Suprapubic skin (tissue), 4 donors: ENCODE measurements at regions not wholly inside any gene's neighbourhood (a gene's known extent, or its start where the extent isn't known, plus 50 kb on each side); places are given as distances from the start of the nearest gene placed in this dataset.

ENCODE experiments used
- EP300 ChIP-seq: sonication (generic); formaldehyde crosslinking; IDR thresholded peaks from one replicate; pipeline ENCODE4 v1.6.1; 2017; ENCODE audit warnings: antibody characterized with exemption
- POLR2A ChIP-seq, 2 donors: fragments of 450-650 bp; IDR thresholded peaks; one replicate each; pipeline ENCODE4 v1.6.1; 2017; ENCODE audit warnings: antibody characterized with exemption in 2 of 2, mild to moderate bottlenecking in 2 of 2, moderate library complexity in 2 of 2
- POLR2AphosphoS5 ChIP-seq, 3 donors: sonication (generic); formaldehyde crosslinking; IDR thresholded peaks; one replicate each; pipeline ENCODE4 v1.6.1; 2017; ENCODE audit warnings: antibody characterized with exemption in 3 of 3
- TF ChIP-seq, protein P1 (sequence below), 2 donors: fragments of 200-600 bp in 1 of 2; fragments of 450-650 bp in 1 of 2; sonication (generic) in 1 of 2; IDR thresholded peaks; one replicate each; pipeline ENCODE4 v1.5.1; 2016 to 2019; ENCODE audit warnings: antibody characterized with exemption in 2 of 2, mild to moderate bottlenecking in 1 of 2, moderate library complexity in 1 of 2

DNA sequence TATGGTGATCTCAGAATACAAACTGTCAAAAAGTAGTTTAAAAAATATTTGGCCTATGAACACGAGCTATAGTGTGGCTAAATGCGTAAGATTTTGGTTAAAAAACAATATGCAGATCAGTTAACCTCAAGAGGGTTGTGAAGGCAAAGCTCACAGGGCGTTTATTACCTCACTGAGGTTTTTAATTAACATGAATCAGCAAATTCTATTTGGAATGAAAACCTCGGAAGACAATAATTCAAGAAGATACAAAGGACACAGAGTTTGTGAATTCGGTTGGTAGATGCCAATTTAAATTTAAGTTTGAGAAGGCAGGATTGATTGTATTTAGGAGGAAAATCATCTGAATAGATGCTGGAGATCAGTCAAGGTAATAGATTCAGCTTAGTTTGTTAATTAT is 1434.6 kb downstream of the C4orf33 start:
- TF ChIP-seq EP300: no peak
- TF ChIP-seq, protein P1, sequence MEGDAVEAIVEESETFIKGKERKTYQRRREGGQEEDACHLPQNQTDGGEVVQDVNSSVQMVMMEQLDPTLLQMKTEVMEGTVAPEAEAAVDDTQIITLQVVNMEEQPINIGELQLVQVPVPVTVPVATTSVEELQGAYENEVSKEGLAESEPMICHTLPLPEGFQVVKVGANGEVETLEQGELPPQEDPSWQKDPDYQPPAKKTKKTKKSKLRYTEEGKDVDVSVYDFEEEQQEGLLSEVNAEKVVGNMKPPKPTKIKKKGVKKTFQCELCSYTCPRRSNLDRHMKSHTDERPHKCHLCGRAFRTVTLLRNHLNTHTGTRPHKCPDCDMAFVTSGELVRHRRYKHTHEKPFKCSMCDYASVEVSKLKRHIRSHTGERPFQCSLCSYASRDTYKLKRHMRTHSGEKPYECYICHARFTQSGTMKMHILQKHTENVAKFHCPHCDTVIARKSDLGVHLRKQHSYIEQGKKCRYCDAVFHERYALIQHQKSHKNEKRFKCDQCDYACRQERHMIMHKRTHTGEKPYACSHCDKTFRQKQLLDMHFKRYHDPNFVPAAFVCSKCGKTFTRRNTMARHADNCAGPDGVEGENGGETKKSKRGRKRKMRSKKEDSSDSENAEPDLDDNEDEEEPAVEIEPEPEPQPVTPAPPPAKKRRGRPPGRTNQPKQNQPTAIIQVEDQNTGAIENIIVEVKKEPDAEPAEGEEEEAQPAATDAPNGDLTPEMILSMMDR (IDR thresholded peaks at IDR 0.05): no peak
- no peak for TF ChIP-seq POLR2AphosphoS5 (IDR thresholded peaks at IDR 0.05)
- TF ChIP-seq POLR2A (IDR thresholded peaks at IDR 0.05): no peak
